HG02588 (cell line): ENCODE measurements at regions not wholly inside any gene's neighbourhood (a gene's known extent, or its start where the extent isn't known, plus 50 kb on each side); places are given as distances from the start of the nearest gene placed in this dataset.

Experiments
- ATAC-seq: cut with Tn5 transposase; IDR thresholded peaks from one replicate; pipeline ENCODE4 v1.9.1; 2021; ENCODE audit warnings: mild to moderate bottlenecking, moderate library complexity; ENCODE audit not compliant: unreplicated experiment

GRCh38 chr6:149147938-149148718 lies 169.4 kb upstream of the TAB2 start:
- no peak for ATAC-seq

GRCh38 chr6:149149653-149150052 lies 167.9 kb upstream of the TAB2 start:
- ATAC-seq, result no peak

GRCh38 chr6:149150301-149150700 lies 167.2 kb upstream of the TAB2 start:
- no peak for ATAC-seq

GRCh38 chr6:149150801-149151398 lies 166.6 kb upstream of the TAB2 start:
- no peak for ATAC-seq

GRCh38 chr6:149152521-149152920 lies 165.0 kb upstream of the TAB2 start:
- ATAC-seq, result no peak

- no peak for ATAC-seq
These were observed 164.4 kb upstream of the TAB2 start for GRCh38 chr6:149153100-149153499.

GRCh38 chr6:149153693-149154092 lies 163.8 kb upstream of the TAB2 start:
- no peak for ATAC-seq

- no peak for ATAC-seq
These were observed 163.2 kb upstream of the TAB2 start for GRCh38 chr6:149154261-149154821.

GRCh38 chr6:149157126-149157525 lies 160.4 kb upstream of the TAB2 start:
- ATAC-seq, result no peak

- no peak for ATAC-seq
These were observed 159.4 kb upstream of the TAB2 start for GRCh38 chr6:149158076-149158475.

GRCh38 chr6:149160943-149161342 lies 156.6 kb upstream of the TAB2 start:
- ATAC-seq, result no peak

- ATAC-seq, result no peak
These were observed 154.6 kb upstream of the TAB2 start for GRCh38 chr6:149162924-149163323.

- no peak for ATAC-seq
These were observed 153.2 kb upstream of the TAB2 start for GRCh38 chr6:149164199-149164750.

GRCh38 chr6:149166336-149166735 lies 151.2 kb upstream of the TAB2 start:
- ATAC-seq, result no peak

- ATAC-seq, result no peak
These were observed 150.8 kb upstream of the TAB2 start for GRCh38 chr6:149166747-149167146.

- ATAC-seq, result no peak
These were observed 148.5 kb upstream of the TAB2 start for GRCh38 chr6:149168968-149169367.

- ATAC-seq, result no peak
These were observed 147.6 kb upstream of the TAB2 start for GRCh38 chr6:149169761-149170511.

- ATAC-seq, result no peak
These were observed 146.7 kb upstream of the TAB2 start for GRCh38 chr6:149170564-149171452.

- no peak for ATAC-seq
These were observed 144.3 kb upstream of the TAB2 start for GRCh38 chr6:149173222-149173621.

- ATAC-seq, result no peak
These were observed 142.6 kb upstream of the TAB2 start for GRCh38 chr6:149174962-149175361.
